Mucosa of stomach (tissue), 1 donor: ENCODE measurements at regions not wholly inside any gene's neighbourhood (a gene's known extent, or its start where the extent isn't known, plus 50 kb on each side); places are given as distances from the start of the nearest gene placed in this dataset.

Source experiments
- H3K27me3 ChIP-seq: one replicate; pipeline ENCODE4 v1.7.0; 2013; ENCODE audit warnings: mild to moderate bottlenecking, low read length; ENCODE audit not compliant: control insufficient read depth, insufficient read depth
- H3K36me3 ChIP-seq: one replicate; pipeline ENCODE4 v1.7.0; 2013; ENCODE audit warnings: low read length; ENCODE audit not compliant: control insufficient read depth, insufficient read depth
- H3K4me1 ChIP-seq: one replicate; pipeline ENCODE4 v1.7.0; 2013; ENCODE audit warnings: mild to moderate bottlenecking, low read length; ENCODE audit not compliant: control insufficient read depth, insufficient read depth
- H3K4me3 ChIP-seq: one replicate; pipeline ENCODE4 v1.7.0; 2013; ENCODE audit warnings: low read length
- H3K9ac ChIP-seq: one replicate; pipeline ENCODE4 v1.7.0; 2013; ENCODE audit warnings: mild to moderate bottlenecking, low read length, moderate library complexity
- H3K9me3 ChIP-seq: one replicate; pipeline ENCODE4 v1.7.0; 2013; ENCODE audit warnings: mild to moderate bottlenecking, low read length, moderate library complexity; ENCODE audit not compliant: control insufficient read depth
- donor health status: Pancreatic carcinoma.

- H3K9me3 ChIP-seq: no peaks in the 10 kb centered on the region
- no peak overlapping the region for H3K4me3 ChIP-seq
- H3K27me3 ChIP-seq: no peaks in the 10 kb centered on the region
- no peaks in the 10 kb centered on the region for H3K36me3 ChIP-seq
- no peak overlapping the region for H3K9ac ChIP-seq
- no peaks in the 10 kb centered on the region for H3K4me1 ChIP-seq
These were observed 855.8 kb upstream of the FANCL start for GRCh38 chr2:59096973-59097372.

- Histone ChIP-seq H3K4me3 (no peak overlapping the region), H3K36me3 (no peaks in the 10 kb centered on the region), H3K4me1 (no peaks in the 10 kb centered on the region)
These were observed 852.4 kb upstream of the FANCL start for GRCh38 chr2:59093571-59093970.

GRCh38 chr2:59084326-59084725, 843.2 kb upstream of the FANCL start:
- Histone ChIP-seq H3K36me3 (no peaks in the 10 kb centered on the region), H3K27me3 (no peaks in the 10 kb centered on the region), H3K9ac (no peak overlapping the region), H3K9me3 (no peaks in the 10 kb centered on the region), H3K4me1 (no peaks in the 10 kb centered on the region), H3K4me3 (no peak overlapping the region)

More at GRCh38 chr2:59093571-59093970, 852.4 kb upstream of the FANCL start:
- Histone ChIP-seq H3K9ac (no peak overlapping the region), H3K9me3 (no peaks in the 10 kb centered on the region), H3K27me3 (no peaks in the 10 kb centered on the region)

GRCh38 chr2:59083075-59083828, 842.1 kb upstream of the FANCL start:
- H3K9ac ChIP-seq: no peak overlapping the region
- no peaks in the 10 kb centered on the region for H3K27me3 ChIP-seq
- no peak overlapping the region for H3K4me3 ChIP-seq
- H3K9me3 ChIP-seq: no peaks in the 10 kb centered on the region
- H3K36me3 ChIP-seq: no peaks in the 10 kb centered on the region
- no peaks in the 10 kb centered on the region for H3K4me1 ChIP-seq

- Histone ChIP-seq H3K27me3 (no peaks in the 10 kb centered on the region), H3K36me3 (no peaks in the 10 kb centered on the region), H3K9ac (no peak overlapping the region), H3K4me3 (no peak overlapping the region), H3K9me3 (no peaks in the 10 kb centered on the region), H3K4me1 (no peaks in the 10 kb centered on the region)
These were observed 841.5 kb upstream of the FANCL start for GRCh38 chr2:59082657-59083056.

DNA sequence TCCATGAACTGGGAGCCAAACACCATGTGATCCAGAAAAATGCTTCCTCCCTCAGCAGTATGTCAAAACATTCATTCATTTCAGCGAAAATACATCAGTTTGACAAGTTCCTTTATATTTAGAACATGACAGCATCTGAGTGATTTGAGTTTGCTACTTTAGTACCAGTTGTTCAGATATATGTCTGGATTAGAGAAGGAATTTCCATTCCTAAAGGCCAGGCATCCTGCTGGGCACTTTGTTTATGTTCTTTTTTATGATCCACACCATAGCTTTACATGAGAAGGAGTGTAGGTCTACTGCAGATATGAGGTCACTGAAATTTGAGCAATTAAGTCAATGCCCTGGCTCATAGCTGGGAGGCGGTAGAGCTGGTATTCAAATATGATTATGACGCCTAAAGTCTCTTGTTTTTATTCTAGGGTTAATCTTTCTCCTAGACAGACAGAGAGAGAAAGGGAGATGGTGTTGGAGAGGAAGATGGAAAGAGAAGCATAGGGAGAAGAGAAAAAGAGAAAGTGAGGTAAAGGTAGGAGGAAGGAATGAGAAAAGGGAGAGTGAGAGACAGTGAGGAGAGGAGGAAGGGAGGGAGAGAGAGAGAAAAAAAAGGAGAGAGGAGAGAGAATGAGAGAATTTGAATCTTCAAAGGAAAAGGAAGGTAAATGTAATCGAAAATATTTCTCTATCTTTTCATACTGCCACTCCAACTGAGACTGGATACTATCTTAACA, 839.5 kb upstream of the FANCL start:
- Histone ChIP-seq H3K9me3 (no peaks in the 10 kb centered on the region), H3K4me3 (no peak overlapping the region), H3K27me3 (no peaks in the 10 kb centered on the region), H3K4me1 (no peaks in the 10 kb centered on the region), H3K36me3 (no peaks in the 10 kb centered on the region), H3K9ac (no peak overlapping the region)

DNA sequence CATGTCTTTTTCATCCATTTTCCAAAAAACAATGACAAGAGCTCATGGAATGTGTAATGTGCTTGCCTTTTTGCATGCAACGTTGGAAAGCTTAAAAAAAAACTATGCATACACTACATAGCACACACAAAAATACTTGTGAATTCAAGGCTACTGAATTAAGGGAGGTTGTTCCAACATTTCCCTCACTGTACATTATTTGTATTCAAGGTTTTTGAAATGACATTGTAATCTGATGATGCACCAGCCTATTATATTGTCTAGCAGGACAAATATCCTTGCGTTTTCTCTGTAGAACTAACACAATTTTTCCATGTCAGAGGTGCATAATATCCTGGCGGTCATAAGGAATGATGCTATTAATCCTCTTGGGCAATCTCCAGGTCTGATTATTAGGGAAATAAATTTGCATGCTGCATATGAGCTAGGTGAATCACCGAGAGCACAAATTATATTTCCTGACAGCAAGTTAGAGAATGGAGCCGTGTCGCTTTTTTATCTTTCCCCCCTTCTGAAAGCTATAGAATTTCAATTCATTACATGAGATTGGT, 836.9 kb upstream of the FANCL start:
- H3K9me3 ChIP-seq: no peaks in the 10 kb centered on the region
- no peaks in the 10 kb centered on the region for H3K36me3 ChIP-seq
- no peaks in the 10 kb centered on the region for H3K4me1 ChIP-seq
- no peak overlapping the region for H3K4me3 ChIP-seq
- no peaks in the 10 kb centered on the region for H3K27me3 ChIP-seq
- no peak overlapping the region for H3K9ac ChIP-seq

DNA sequence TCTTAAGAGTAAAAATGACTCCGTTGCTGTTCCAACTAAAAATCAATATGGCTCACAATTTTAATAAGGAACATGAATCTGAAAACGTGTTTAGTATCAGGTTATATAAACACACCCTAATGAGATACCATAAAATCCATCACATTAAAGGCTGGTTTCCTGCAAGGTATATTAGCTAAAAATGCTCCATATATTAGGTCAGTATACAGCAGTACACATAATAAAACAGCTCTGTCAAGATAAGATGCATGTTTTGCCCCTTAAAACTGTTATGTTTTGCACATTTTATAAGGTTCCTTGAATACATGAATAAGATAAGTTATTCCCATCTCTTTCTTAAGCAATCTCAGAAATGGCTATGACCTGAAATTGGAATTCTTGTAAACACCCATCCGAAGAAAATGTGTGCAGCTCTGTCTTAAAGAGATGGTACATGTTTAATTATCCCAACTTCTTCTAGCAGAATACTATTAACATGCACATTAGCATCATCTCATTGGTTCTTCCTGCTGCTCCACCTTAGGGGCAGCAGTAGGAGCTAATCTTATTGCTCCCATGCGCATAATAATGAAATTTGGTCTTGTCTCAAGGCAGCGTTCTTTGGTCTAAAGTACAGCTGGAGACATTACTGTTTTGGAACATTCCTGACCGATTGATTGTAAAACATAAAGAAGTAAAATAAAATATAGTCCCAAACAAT, 836.1 kb upstream of the FANCL start:
- Histone ChIP-seq H3K36me3 (no peaks in the 10 kb centered on the region), H3K27me3 (no peaks in the 10 kb centered on the region), H3K9ac (no peak overlapping the region), H3K4me1 (no peaks in the 10 kb centered on the region), H3K4me3 (no peak overlapping the region), H3K9me3 (no peaks in the 10 kb centered on the region)

DNA sequence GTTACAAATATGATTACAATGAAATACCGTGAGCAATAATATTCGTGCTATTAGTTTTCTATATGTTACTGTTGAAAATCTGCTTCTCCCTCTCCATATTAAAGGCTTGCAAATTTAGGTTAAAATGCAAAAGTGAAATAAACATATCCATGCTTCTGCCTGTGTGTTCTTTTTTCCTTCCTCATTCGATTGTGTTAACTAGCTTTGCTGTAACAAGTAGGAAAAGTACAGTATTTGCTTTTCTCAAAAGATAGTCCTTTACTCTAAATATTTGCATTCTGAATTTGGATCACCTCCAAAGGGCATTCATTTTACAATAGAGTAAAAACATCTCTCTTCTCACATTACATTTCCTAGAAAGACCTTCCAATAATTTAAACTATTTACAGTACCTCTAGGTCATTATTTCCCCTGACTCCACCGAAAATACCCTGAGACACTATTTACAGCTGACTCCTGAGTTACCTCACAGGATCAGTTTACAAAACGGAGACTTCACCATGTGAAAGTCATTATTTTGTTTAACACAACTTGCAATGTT, 835.0 kb upstream of the FANCL start:
- Histone ChIP-seq H3K9ac (no peak overlapping the region), H3K9me3 (no peaks in the 10 kb centered on the region), H3K4me1 (no peaks in the 10 kb centered on the region), H3K27me3 (no peaks in the 10 kb centered on the region), H3K36me3 (no peaks in the 10 kb centered on the region), H3K4me3 (no peak overlapping the region)

- H3K27me3 ChIP-seq: no peaks in the 10 kb centered on the region
- no peak overlapping the region for H3K9ac ChIP-seq
- H3K4me1 ChIP-seq: no peaks in the 10 kb centered on the region
- H3K4me3 ChIP-seq: no peak overlapping the region
- H3K9me3 ChIP-seq: no peaks in the 10 kb centered on the region
- H3K36me3 ChIP-seq: no peaks in the 10 kb centered on the region
These were observed 832.9 kb upstream of the FANCL start for GRCh38 chr2:59074071-59074470.

- H3K36me3 ChIP-seq: no peaks in the 10 kb centered on the region
- no peaks in the 10 kb centered on the region for H3K27me3 ChIP-seq
- no peak overlapping the region for H3K4me3 ChIP-seq
- H3K9ac ChIP-seq: no peak overlapping the region
- H3K9me3 ChIP-seq: no peaks in the 10 kb centered on the region
- H3K4me1 ChIP-seq: no peaks in the 10 kb centered on the region
These were observed 832.2 kb upstream of the FANCL start for GRCh38 chr2:59073286-59073685.

DNA sequence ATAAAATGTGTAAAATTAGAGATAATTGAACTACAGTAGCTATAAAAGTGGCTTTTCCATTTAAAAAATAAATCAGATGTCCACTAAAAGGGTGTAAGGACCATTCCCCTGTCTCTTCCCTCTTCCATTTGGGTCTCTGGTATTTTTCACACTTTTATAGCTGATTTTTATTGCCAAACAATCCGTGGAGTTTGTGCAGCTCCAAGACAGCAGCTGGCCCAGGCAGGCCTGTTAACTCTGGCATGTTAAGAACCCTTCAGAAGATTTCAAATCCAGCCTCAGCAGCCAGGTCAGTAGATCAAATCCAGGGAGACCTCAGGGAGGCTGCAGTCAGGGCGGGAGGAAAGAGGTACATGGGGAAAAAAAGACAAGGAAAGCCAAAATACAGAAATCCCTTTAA, 827.1 kb upstream of the FANCL start:
- H3K4me1 ChIP-seq: no peaks in the 10 kb centered on the region
- no peak overlapping the region for H3K9ac ChIP-seq
- no peaks in the 10 kb centered on the region for H3K9me3 ChIP-seq
- no peaks in the 10 kb centered on the region for H3K36me3 ChIP-seq
- no peaks in the 10 kb centered on the region for H3K27me3 ChIP-seq
- H3K4me3 ChIP-seq: no peak overlapping the region
